ENCODE measurements at regions not wholly inside any gene's neighbourhood (a gene's known extent, or its start where the extent isn't known, plus 50 kb on each side); places are given as distances from the start of the nearest gene placed in this dataset.

GRCh38 chr13:79051472-79051871 lies 354.6 kb downstream of the RBM26 start:
- ATAC-seq (no peak), DNase-seq (no peak)
- no peaks in the 10 kb centered on the region for H3K4me1 ChIP-seq
- no peaks in the 10 kb centered on the region for H3K36me3 ChIP-seq
- intact Hi-C loops (cut with DNase I) = no loop called here
- no peak overlapping the region for H3K27ac ChIP-seq
- H3K27me3 ChIP-seq = no peaks in the 10 kb centered on the region
- no peak overlapping the region for H3K4me3 ChIP-seq
- TF ChIP-seq CTCF (IDR thresholded peaks at IDR 0.05) = no peak
- H3K9me3 ChIP-seq = no peaks in the 10 kb centered on the region

GRCh38 chr13:79044415-79044814 lies 361.6 kb downstream of the RBM26 start:
- ATAC-seq = no peak
- intact Hi-C loops (cut with DNase I) = no loop called here
- no peaks in the 10 kb centered on the region for H3K27me3 ChIP-seq

GRCh38 chr13:79043208-79043607 lies 362.8 kb downstream of the RBM26 start:
- ATAC-seq (no peak), DNase-seq (no peak)
- Histone ChIP-seq H3K4me3 (no peak overlapping the region), H3K9me3 (no peaks in the 10 kb centered on the region), H3K36me3 (no peaks in the 10 kb centered on the region), H3K27ac (no peak overlapping the region), H3K4me1 (no peaks in the 10 kb centered on the region), H3K27me3 (no peaks in the 10 kb centered on the region)
- intact Hi-C loops (cut with DNase I) = no loop called here
- no peak for TF ChIP-seq CTCF (IDR thresholded peaks at IDR 0.05)

More at GRCh38 chr13:79044415-79044814, 361.6 kb downstream of the RBM26 start:
- Histone ChIP-seq H3K36me3 (no peaks in the 10 kb centered on the region), H3K27ac (no peak overlapping the region), H3K4me3 (no peak overlapping the region), H3K9me3 (no peaks in the 10 kb centered on the region), H3K4me1 (no peaks in the 10 kb centered on the region)
- TF ChIP-seq CTCF (IDR thresholded peaks at IDR 0.05) = no peak
- DNase-seq = no peak

GRCh38 chr13:79037197-79037596 lies 368.9 kb downstream of the RBM26 start:
- TF ChIP-seq CTCF (IDR thresholded peaks at IDR 0.05) = no peak
- ATAC-seq = peak; percentile 56
- H3K4me1 ChIP-seq = no peaks in the 10 kb centered on the region
- no peak overlapping the region for H3K4me3 ChIP-seq
- no peaks in the 10 kb centered on the region for H3K36me3 ChIP-seq
- no peaks in the 10 kb centered on the region for H3K9me3 ChIP-seq
- intact Hi-C loops (cut with DNase I) = no loop called here
- H3K27ac ChIP-seq = no peak overlapping the region
- no peak for DNase-seq
- H3K27me3 ChIP-seq = no peaks in the 10 kb centered on the region

GRCh38 chr13:79034341-79034740 lies 371.7 kb downstream of the RBM26 start:
- no peaks in the 10 kb centered on the region for H3K9me3 ChIP-seq
- intact Hi-C loops (cut with DNase I) = no loop called here
- no peaks in the 10 kb centered on the region for H3K4me1 ChIP-seq
- no peaks in the 10 kb centered on the region for H3K27me3 ChIP-seq
- no peak overlapping the region for H3K27ac ChIP-seq
- no peak overlapping the region for H3K4me3 ChIP-seq
- no peak for ATAC-seq
- H3K36me3 ChIP-seq = no peaks in the 10 kb centered on the region
- no peak for DNase-seq
- no peak for TF ChIP-seq CTCF (IDR thresholded peaks at IDR 0.05)

GRCh38 chr13:79030513-79030912 lies 371.6 kb upstream of the OBI1 start:
- no peaks in the 10 kb centered on the region for H3K9me3 ChIP-seq
- ATAC-seq (no peak), DNase-seq (no peak)
- no peak overlapping the region for H3K4me3 ChIP-seq
- H3K36me3 ChIP-seq = no peaks in the 10 kb centered on the region
- no peak overlapping the region for H3K27ac ChIP-seq
- H3K27me3 ChIP-seq = no peaks in the 10 kb centered on the region
- no peak for TF ChIP-seq CTCF (IDR thresholded peaks at IDR 0.05)
- intact Hi-C loops (cut with DNase I) = no loop called here
- no peaks in the 10 kb centered on the region for H3K4me1 ChIP-seq

All from upper lobe of right lung (tissue), 1 donor.